ACC112 (cell line): ENCODE measurements at regions not wholly inside any gene's neighbourhood (a gene's known extent, or its start where the extent isn't known, plus 50 kb on each side); places are given as distances from the start of the nearest gene placed in this dataset.
"Not testable (repeated sequence)": the region's sequence is repeated elsewhere in the genome, so short reads cannot be mapped to it uniquely, and the experiment has no call there.

Source experiments
- H2AFZ ChIP-seq: fragments of 200-600 bp; sonication (generic); one replicate; pipeline ENCODE4 v1.6.0; 2017; ENCODE audit warnings: antibody characterized with exemption, low read length; ENCODE audit not compliant: unreplicated experiment
- H3K27ac ChIP-seq: fragments of 200-600 bp; sonication (generic); 2 replicates; pipeline ENCODE4 v1.5.1; 2014; ENCODE audit warnings: low read depth, mild to moderate bottlenecking, antibody characterized with exemption, low read length, moderate library complexity
- H3K27me3 ChIP-seq: fragments of 200-600 bp; sonication (generic); 2 replicates; pipeline ENCODE4 v1.6.1; 2014; ENCODE audit warnings: mild to moderate bottlenecking, antibody characterized with exemption, low read length, moderate library complexity, mixed read lengths; ENCODE audit not compliant: insufficient read depth
- H3K36me3 ChIP-seq: fragments of 200-600 bp; sonication (generic); 2 replicates; pipeline ENCODE4 v1.6.1; 2016; ENCODE audit warnings: mild to moderate bottlenecking, antibody characterized with exemption, low read length, moderate library complexity, mixed read lengths; ENCODE audit not compliant: insufficient read depth
- H3K4me1 ChIP-seq: fragments of 200-600 bp; sonication (generic); one replicate; pipeline ENCODE4 v1.6.1; 2016; ENCODE audit warnings: low read length, mixed read lengths; ENCODE audit not compliant: insufficient read depth, unreplicated experiment, control insufficient read depth
- H3K4me3 ChIP-seq: fragments of 200-600 bp; sonication (generic); 2 replicates; pipeline ENCODE4 v1.5.1; 2014; ENCODE audit warnings: mild to moderate bottlenecking, low read depth, low read length
- H3K79me2 ChIP-seq: fragments of 200-600 bp; sonication (generic); one replicate; pipeline ENCODE4 v1.6.0; 2016; ENCODE audit warnings: low read length; ENCODE audit not compliant: control insufficient read depth, unreplicated experiment, insufficient read depth

DNA sequence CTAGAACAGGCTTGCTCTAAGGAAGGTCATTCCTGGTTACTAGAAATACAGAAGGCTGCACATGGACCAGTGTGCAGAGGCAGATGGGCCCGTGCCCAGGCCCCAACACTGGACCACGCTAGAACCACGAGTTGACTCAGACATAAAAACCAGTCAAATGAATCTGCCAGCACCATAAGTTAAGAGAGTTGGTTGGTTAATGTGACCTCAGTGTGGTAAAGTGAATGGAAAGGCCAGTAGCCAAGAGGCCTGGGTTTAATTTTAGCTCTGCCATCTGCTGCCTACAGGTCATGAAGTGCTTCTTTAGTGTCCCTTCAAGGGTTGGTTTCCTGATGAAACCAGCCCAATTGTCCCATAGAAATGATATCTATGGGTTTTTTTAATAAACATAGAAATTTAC is 329.6 kb upstream of the NRP1 start:
- H3K4me1 ChIP-seq, result peaks cover 16% of the 10 kb centered on the region
- no peak overlapping the region for H3K4me3 ChIP-seq

DNA sequence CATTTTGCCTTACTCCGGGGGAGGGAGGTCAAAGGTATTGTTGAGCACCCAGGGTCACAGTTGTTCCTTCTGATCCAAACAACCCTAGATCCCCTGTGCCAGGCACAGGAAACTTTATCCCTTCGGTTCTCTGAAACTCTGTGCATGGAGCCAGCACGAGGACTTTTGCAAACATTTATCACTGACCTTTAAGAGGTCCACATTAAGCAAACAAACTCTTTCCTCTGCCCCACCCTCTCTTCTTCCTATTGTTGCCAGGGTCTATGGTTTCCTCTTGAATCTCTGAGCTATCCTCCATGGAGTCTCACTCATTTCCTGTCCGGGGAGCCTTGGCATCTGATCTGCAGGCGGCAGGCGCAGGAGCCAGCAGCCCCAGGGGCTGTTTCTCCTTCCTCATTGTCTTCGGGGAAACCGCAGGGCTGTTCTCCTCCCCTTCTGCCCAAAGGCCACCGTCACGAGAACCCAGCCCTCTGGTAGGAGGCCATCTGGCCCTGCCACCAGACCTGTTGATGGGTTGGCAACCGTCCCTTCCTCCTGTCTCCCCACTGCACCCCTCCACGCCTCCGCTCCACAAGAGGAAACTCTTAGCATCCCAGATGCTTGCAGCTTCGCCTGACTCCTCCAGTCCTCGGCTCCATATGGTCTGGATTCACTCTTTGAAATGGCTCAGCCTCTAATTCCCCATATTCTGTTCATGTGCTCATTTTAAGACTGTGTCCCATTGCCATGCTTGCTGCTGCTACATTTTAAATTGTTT is 327.3 kb upstream of the NRP1 start:
- H3K79me2 ChIP-seq, result no peaks in the 10 kb centered on the region
- peak overlapping the region; percentile 19; the same call in 1 of the 2 replicates for H3K4me3 ChIP-seq
- peak overlapping the region; percentile 49 for H3K27ac ChIP-seq
- H2AFZ ChIP-seq, result peak overlapping the region; percentile 64
- no peaks in the 10 kb centered on the region for H3K27me3 ChIP-seq
- H3K36me3 ChIP-seq, result no peaks in the 10 kb centered on the region
- peaks cover 26% of the 10 kb centered on the region for H3K4me1 ChIP-seq

More for the DNA sequence above, 329.6 kb upstream of the NRP1 start:
- Histone ChIP-seq H3K36me3 (no peaks in the 10 kb centered on the region), H3K27me3 (no peaks in the 10 kb centered on the region), H3K27ac (no peak overlapping the region), H3K79me2 (no peaks in the 10 kb centered on the region), H2AFZ (no peak overlapping the region)

DNA sequence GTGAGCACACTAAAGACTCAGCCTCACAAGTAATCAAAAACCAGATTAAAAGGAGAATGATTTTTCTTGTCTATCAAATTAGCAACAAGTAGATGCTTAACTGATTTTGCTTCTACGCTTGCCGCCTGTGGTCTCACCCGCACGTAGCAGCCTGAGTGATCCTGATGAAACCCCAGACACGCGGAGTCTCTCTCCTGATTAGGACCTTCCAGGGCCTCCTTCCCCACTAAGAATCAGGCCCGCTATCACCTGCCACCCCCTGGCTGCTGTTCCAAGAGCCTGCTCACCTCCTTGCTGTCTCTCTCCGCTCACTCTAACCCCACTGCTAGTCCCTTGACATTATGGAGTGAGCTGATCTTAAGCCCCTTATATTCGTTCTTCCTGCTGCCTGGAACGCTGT is 325.9 kb upstream of the NRP1 start:
- H3K27ac ChIP-seq, result no peak overlapping the region
- H3K79me2 ChIP-seq, result no peaks in the 10 kb centered on the region
- no peak overlapping the region for H3K4me3 ChIP-seq
- no peak overlapping the region for H2AFZ ChIP-seq
- no peaks in the 10 kb centered on the region for H3K27me3 ChIP-seq
- H3K36me3 ChIP-seq, result no peaks in the 10 kb centered on the region
- peaks cover 26% of the 10 kb centered on the region for H3K4me1 ChIP-seq

DNA sequence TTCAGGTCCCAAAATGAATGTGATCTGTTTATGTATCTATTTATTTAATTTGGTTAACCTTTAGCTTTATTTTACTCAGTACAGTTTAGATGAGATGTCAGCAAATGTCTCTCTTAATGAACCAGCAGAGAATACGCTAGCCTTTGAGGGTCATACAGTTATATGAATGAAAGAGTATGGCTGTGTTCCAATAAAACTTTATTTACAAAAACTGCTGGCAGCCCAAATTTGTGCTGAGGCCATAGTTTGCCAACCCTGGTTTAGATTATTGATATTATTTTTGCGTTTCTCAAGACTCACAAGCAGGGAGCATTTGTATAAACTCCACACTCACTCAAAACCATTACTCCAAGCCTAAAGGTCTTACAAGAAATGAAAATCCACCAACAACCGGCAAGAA is 323.4 kb upstream of the NRP1 start:
- Histone ChIP-seq H2AFZ (no peak overlapping the region), H3K36me3 (no peaks in the 10 kb centered on the region), H3K79me2 (no peaks in the 10 kb centered on the region), H3K27ac (no peak overlapping the region), H3K4me3 (no peak overlapping the region), H3K27me3 (no peaks in the 10 kb centered on the region), H3K4me1 (peaks cover 26% of the 10 kb centered on the region)

DNA sequence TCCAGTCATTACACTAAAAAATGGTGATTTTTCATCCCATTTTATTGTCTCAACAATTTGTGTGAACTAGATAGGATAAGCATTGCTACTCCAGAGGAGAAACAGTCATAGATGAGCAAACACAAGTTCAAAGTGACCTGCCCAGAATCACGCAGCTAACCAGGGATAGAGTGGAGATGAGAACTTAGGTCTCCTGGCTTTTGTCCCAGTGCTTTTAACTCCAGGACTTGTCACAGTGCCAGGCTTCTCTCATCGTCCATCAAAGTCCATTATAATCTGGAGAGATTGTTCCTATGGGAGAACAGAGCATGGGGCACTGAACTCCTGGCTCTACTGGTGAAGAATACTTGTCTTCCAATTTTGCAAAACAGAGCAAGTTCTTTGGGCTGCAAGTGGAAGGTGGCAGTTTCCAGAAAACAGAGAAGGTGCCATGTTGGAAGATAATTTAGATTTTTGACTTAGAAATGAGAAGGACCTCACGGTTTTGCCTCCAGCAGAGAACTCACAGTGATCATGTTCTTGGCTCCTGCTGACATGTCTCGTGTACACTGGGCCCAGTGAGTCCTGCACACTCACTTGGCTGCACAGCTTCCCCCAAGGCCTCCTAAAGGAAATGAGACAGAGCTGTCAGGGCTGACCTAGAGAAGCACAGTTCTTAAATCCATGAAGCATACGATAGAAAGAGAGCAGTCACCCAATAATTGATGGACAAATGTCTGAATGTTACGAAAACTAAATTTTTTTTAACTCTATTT is 322.9 kb upstream of the NRP1 start:
- no peak overlapping the region for H3K4me3 ChIP-seq
- H3K79me2 ChIP-seq, result no peaks in the 10 kb centered on the region
- peaks cover 26% of the 10 kb centered on the region for H3K4me1 ChIP-seq
- no peaks in the 10 kb centered on the region for H3K27me3 ChIP-seq
- H3K27ac ChIP-seq, result no peak overlapping the region
- no peaks in the 10 kb centered on the region for H3K36me3 ChIP-seq
- no peak overlapping the region for H2AFZ ChIP-seq

DNA sequence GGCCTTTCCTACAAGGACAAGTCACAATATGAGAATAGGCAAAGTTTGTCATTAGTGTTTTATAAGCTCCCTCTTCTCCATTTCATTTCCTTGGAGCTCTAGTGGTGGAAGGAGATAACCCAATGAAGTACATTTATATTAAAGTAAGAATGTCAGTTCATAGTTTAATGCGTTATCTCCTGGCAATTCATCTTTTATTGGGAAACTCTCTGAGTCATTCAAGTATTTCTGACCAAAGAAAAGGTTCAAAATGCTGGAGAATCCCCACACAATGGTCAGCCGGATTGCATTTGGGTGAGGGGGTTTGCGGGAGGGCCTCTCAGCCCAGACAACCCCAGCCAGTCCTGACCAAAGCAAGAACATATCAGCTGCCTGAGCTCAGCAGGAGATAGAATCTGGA is 321.5 kb upstream of the NRP1 start:
- H3K4me1 ChIP-seq, result peaks cover 13% of the 10 kb centered on the region
- no peaks in the 10 kb centered on the region for H3K36me3 ChIP-seq
- no peak overlapping the region for H2AFZ ChIP-seq
- no peaks in the 10 kb centered on the region for H3K27me3 ChIP-seq
- no peak overlapping the region for H3K4me3 ChIP-seq
- H3K27ac ChIP-seq, result no peak overlapping the region
- H3K79me2 ChIP-seq, result no peaks in the 10 kb centered on the region

DNA sequence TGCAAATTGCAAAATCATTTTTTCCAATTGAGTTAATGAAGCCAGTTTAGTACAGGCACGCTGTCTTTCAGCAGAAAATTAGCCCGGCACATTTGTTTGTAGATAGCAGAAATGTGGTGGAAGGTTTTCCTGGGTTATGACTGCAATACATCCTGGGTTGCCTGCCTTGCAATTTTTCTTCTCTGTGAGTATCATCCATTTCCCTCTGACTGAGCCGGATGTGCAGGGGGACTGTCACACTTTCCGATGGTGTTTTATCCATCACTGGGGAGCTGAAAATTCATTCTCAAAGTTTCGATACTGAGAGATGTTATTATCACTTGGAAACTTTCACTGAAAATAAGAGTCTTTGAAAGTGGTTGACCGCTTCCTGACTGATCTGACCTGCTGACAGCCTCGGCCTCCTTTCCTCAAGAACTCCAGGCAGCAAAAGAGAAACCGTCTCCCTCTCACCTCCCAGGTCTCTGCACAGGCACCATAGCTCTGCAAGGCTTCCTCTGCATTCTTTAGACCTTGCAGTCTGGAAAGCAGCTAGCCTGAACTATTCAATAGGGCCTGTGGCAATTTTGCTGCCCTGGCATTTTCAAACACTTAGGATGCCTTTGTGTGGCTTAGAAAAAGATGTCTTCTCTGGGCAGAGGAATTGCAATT is 320.8 kb upstream of the NRP1 start:
- Histone ChIP-seq H3K79me2 (no peaks in the 10 kb centered on the region), H3K36me3 (no peaks in the 10 kb centered on the region), H3K4me1 (peaks cover 10% of the 10 kb centered on the region), H3K27me3 (no peaks in the 10 kb centered on the region), H3K27ac (no peak overlapping the region), H2AFZ (no peak overlapping the region), H3K4me3 (no peak overlapping the region)

DNA sequence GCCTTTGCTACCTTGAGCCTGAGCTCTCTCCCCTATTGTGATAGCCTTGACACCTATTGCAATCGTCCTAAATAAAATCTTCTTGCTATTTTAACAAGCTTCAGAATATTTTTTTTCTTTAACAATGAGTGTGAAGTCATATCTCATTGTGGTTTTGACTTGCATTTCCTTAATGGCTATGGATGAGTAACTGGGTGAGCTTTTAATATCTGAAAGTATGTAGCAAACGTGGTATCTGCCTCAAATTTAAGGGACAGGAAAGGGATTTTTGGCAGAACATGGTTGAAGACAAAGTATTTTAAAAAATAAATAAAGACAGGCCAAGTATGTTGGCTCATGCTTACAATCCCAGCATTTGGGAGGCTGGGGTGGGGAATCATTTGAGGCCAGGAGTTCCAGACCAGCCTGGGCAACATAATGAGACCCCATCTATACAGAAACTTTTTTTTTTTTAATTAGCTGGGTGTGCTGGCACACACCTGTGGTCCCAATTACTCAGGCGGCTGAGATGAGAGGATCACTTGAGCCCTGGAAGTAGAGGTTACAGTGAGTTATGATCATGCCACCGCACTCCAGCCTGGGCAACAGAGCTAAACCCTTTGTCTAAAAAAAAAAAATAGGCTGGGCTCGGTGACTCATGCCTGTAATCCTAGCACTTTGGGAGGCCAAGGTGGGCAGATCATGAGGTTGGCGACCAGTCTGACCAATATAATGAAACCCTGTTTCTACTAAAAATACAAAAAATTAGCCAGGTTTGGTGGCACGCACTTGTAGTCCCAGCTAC is 319.3 kb upstream of the NRP1 start:
- no peak overlapping the region for H3K27ac ChIP-seq
- H2AFZ ChIP-seq, result no peak overlapping the region
- no peaks in the 10 kb centered on the region for H3K27me3 ChIP-seq
- no peaks in the 10 kb centered on the region for H3K79me2 ChIP-seq
- H3K36me3 ChIP-seq, result no peaks in the 10 kb centered on the region
- peaks cover 10% of the 10 kb centered on the region for H3K4me1 ChIP-seq
- H3K4me3 ChIP-seq, result no peak overlapping the region

DNA sequence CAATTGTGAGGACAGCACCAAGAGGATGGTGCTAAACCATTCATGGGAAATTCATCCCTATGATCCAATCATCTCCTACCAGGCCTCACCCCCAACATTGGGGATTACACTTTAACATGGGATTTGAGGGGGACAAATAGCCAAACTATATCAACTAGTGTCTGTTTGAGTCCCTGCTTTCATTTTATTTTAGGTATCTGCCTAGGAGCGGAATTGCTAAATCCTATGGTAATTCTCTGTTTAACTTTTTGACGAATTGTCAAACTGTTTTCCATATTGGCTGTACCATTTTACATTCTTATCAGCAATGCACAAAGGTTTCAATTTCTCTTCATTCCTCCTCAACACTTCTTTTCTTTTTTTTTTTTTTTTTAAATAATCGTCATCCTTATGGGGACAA is 318.4 kb upstream of the NRP1 start:
- no peak overlapping the region for H3K4me3 ChIP-seq
- peaks cover 10% of the 10 kb centered on the region for H3K4me1 ChIP-seq
- H2AFZ ChIP-seq, result no peak overlapping the region
- H3K36me3 ChIP-seq, result no peaks in the 10 kb centered on the region
- H3K27ac ChIP-seq, result no peak overlapping the region
- H3K79me2 ChIP-seq, result no peaks in the 10 kb centered on the region
- H3K27me3 ChIP-seq, result no peaks in the 10 kb centered on the region

DNA sequence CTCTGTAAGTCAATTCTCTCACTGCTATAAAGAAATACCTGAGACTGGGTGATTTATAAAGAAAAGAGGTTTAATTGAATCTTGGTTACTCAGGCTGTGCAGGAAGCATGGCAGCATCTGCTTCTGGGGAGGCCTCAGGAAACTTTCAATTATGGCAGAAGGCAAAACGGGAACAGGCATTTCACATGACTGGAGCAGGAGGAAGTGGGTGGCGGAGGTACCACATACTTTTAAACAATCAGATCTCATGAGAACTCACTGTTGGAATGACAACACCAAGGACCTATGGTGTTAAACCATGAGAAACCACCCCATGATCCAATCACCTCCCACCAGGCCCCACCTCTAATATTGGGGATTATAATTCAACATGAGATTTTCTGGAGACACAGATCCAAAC is 315.7 kb upstream of the NRP1 start:
- not testable (repeated sequence) for H3K4me1 ChIP-seq, H3K36me3 ChIP-seq, H3K79me2 ChIP-seq, H3K27me3 ChIP-seq, H3K27ac ChIP-seq, H2AFZ ChIP-seq, H3K4me3 ChIP-seq
